HG02763 (cell line): ENCODE measurements at regions not wholly inside any gene's neighbourhood (a gene's known extent, or its start where the extent isn't known, plus 50 kb on each side); places are given as distances from the start of the nearest gene placed in this dataset.
"Not testable (repeated sequence)": the region's sequence is repeated elsewhere in the genome, so short reads cannot be mapped to it uniquely, and the experiment has no call there.

Source experiments
- ATAC-seq: cut with Tn5 transposase; IDR thresholded peaks from one replicate; pipeline ENCODE4 v1.9.1; 2021; ENCODE audit warnings: mild to moderate bottlenecking, moderate library complexity; ENCODE audit not compliant: unreplicated experiment

DNA sequence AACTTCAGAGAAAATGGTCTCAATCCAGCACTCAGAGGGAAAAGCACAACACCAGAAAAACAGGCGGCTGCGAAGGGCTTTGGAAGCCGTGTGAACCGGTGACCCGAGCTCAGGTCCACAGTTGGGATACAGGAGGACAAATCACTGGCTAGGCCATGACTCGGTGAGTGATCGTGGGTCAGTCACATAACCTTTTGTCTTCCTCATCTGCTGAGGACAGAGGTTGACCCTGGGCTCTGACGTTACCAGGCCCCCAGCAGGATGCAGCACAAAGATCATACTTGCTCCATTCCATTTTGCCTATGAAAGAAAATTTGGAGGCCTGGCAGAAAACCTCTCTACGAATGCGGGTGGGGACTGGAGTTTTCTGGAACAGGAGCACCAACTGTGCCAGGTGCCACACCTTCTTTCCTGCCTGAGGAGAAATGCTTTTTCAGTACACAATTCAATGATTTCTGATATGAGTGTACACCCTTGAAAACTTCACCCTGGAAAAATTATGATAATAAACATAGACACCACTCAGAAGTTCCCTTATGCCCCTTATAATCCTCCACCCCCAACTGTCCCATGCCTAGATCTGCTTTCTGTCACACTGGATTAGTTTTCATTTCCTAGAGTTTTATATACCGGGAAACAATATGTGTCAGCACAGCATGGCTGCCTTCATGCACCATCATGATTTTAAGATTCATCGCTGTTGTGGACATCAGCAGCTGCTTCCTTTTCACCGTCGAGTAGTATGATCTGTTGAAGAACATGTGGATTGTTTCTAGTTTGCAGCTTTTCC, 85.3 kb upstream of the RALGAPA2 start:
- no peak for ATAC-seq

DNA sequence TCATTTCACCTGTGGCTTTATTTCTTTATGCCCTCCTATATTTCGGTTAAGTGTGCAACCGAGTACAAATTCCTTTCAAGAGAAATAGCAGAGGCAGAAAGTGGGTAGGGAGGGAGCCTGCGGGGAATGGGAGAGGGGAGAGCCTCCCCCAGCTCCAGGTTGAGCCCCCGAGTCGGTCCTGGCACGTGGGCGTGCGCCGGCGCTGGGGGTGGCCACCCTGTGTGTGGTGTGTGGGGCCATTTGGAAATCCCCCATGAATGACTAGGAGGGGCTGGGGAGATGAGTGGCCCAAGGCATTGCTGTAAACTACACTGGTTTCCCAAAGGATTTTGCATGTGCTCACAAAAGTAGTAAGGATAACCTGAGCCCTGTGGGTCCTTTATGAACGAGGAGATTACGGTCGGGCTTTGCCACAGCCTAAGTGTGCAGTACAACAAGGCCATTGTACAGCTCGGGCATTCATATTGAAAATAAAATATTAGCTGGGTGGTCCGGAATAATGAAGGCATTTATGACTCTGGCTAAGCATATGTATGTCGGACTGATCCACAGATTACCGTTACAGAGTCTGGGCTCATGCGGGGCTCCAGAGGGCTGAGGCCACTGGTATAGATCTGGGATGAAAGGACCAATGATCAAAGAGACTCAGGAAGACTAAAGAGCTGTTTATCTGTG, 84.5 kb upstream of the RALGAPA2 start:
- ATAC-seq = no peak

DNA sequence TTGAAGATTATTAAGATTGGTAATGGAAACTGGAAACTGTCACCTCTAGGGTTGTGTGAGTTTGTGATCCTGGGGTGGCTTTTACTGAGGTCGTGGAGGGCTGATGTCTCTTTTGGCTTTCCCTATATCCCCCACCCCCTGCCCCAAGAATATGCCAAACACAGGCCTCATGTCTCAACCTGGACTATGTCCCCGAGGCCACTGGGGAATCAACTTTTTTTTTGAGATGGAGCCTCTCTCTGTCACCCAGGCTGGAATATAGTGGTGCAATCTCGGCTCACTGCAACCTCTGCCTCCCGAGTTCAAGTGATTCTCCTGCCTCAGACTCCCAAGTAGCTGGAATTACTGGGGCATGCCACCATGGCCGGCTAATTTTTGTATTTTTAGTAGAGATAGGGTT, 83.3 kb upstream of the RALGAPA2 start:
- no peak for ATAC-seq

DNA sequence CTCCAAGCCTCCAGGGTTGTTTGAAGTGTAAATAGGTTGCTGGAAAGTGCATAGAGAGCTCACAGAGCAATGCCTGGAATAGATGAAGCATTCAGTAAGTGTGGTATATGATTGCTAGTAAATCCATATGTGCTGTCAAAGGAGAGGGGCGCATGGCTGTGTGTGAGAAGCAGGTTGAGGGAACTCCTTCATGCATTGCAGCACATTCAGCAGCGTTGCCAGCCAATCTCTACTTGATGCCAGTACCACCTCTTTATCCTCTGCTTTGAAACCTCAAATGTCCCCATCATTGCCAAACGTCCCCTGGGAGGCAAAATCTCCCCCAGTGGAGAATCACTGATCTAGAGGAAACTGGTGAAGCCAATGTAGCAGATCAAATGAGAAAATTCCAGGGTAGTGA, 82.7 kb upstream of the RALGAPA2 start:
- ATAC-seq = no peak

DNA sequence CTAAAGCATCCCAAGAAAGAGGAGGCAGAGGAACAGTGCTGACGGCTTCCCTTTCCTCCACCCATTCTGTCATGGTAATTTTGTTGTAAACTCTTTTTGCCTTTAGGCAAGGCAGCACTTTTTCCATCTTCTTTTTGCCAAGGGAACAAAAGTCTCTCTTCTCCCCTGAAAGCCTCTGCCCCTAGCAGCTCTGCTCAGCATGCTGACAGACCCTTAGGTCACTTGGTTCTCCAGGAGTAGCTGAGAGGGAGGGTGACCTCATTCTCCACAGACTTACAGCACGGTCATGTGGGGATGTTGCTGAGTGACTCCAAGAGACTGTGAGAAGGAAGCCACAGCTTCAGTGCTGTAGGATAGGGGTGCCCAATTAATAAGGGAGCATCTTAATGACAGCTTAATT, 81.1 kb upstream of the RALGAPA2 start:
- ATAC-seq = no peak

DNA sequence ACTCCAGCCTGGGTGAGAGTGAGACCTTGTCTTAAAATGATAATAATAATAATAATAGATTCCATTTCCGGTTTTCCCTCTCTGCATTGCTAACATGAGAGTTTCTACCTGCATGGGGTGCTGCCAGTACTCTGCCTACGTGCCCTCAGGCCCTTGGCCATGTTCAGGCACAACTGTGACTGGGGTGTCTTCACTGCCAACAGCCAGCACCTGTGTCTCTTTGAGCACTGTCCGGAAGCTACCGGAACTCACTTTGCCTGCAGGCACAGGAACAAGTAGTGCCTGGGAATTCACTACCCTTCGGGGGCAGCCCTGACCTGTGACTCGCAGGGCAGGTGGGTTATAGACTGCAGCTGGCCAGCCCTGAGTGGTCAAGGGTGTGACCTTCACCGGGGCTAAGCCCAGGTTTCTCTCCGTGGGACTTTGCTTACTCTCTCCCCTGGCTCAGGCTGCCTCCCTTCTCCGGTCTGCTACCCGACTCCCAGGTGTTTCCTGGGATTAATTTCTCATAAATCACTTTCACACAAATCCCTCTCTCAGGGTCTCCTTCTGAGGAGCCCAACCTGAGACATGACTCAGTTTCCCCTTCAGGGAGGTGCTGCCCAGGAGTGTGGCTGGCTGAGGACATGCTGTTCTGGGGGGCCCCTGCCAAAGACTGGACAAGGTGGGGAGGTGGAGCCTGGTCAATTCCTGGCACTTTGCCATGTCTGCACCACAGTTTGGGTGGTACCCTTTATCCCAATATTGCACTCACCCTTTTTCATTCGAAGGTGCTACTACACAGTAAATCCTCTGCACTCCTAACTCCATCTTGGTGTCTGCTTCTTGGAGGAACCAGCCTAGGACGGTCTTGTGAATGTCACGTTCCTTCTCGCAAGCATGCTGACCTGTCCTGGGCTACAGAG, 79.5 kb upstream of the RALGAPA2 start:
- ATAC-seq = no peak

DNA sequence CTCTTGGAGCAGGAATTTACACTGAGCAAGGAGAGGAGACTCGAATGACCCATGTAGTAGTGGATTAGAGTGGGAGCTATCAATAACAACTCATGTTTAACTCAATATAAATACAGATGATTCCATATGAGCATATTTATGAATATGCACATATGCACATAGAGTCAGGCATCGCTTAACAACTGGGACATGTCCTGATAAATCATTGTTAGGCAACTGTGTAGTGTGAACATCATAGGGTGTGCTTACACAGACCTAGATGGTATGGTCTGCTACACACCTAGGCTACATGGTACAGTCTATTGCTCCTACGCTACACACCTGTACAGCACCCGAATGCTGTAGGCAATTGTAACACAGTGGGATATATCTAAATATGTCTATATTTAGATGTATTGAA, 75.9 kb upstream of the RALGAPA2 start:
- ATAC-seq = no peak

DNA sequence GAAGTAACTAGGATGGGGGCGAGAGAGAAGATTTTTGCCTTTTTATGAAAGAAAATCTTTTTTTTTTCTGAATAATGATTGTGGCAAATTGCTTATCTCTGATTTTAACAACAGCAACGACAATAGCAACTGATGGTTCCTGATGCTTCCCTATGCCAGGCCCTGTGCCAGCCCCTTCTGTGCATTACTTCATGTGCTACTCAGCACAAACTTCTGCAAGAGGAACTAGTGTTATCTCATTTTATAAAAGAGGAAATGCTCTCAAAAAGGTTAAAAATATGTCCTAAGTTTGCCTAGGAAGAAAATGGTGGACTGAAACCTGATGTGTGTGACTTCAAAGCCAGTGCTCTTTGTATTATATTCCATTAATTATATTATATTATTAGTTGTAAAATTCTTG, 74.0 kb upstream of the RALGAPA2 start:
- ATAC-seq = no peak

DNA sequence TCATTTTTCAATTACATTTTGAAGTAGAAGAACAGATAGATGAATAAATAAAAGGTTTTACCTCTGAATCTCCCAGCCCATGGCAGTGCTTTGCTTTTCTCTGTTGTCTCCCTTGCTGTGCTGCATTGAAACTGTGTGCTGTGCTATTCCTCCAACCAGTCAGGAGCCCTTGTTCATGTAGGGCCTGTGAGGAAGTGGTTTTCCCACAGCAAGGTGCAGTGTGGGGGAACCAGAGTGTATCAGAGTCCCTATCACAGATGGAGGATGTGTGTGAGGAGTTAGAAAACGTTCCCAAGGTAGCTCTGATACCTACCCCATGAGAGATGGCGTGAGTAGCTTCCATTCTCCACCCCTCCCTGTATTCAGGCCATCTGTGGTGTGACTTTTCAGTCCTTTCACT, 72.8 kb upstream of the RALGAPA2 start:
- ATAC-seq = no peak

DNA sequence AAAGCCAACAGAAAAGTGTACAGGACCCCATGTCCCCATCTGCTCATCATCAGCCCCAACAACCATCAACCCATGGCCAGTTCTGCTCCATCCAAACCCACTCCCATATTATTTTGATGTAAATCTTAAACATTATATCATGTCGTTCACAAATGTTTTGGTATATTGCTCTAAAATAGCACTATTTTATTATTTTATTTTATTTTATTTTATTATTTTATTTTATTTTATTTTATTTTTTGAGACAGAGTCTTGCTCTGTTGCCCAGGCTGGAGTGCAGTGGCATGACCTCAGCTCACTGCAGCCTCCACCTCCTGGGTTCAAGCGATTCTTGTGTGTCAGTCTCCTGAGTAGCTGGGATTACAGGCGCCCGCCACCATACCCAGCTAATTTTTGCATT, 72.0 kb upstream of the RALGAPA2 start:
- ATAC-seq = not testable (repeated sequence)

DNA sequence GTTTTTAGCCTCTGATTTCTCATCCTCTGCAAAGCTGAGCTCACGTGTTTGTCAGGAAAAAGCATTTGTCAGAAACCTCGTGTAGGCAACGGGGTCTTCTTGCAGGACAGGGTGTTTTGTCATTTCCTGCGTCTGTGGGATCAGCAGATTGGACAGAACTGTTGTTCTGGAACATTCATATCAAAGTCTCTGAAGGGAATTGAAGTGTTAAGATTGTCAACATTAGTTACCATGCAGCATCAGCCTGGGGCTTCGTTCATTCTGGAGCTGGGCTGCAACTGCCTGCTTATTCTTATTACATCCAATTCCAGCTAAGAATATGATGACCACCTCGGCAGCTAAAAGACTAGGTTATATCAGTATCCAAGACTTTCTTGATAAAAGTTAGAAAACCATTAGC, 71.0 kb upstream of the RALGAPA2 start:
- ATAC-seq = no peak

DNA sequence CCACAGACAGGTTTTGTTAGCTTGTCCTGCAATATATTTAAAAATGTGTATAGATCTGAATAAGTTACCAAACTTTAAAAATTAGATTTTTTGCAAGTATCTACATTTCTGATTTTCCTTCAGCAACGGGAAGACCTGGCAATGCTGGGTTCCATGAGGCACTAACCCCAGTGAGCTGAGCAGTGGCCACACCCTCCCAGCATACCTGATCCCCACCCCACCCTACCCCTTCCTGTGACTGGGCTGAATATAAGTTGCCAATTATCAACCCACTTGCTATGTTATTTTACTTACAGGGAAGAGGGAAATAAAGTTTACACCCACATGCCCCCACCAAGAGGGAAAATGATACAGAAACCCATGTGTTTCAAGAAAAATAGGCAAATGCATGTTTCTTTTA, 70.3 kb upstream of the RALGAPA2 start:
- ATAC-seq = no peak

DNA sequence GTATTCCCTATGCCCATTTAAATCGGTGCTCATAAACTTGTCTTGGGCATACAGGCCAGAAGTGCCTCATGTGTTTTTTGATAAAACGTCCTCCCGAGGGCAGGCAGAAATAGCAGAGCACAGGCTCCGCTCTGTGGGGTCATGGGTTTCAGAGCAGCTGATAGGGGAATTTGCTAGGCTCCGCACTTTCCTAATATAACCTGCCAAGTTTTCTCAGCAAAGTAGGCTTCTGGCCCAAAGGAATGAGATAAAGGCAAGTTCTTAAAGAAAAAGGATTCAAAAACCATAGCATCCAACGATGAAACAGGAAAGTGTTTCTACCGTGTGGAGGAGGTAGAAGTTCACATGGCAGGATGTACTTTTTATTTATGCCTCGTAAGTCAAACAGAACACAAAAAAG, 69.8 kb upstream of the RALGAPA2 start:
- no peak for ATAC-seq

DNA sequence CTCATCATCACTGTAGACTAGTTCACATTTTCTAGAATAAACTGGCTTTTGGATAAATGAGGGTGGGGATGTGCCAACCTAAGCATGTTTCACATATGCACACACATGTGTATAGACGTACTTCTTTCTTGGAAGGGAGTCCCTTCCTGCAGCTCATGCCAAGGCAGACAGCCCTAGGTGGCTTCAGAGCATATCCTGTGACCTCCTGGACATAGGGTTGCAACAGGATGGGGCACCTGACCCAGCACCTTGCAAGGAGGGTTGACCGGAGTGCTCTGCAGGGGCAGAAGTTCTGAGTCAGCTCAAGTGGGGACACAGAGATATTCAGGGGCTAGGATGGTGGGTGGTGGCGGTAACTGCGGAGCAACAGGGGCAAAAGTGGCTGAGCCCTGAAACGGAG, 68.6 kb upstream of the RALGAPA2 start:
- ATAC-seq = no peak

DNA sequence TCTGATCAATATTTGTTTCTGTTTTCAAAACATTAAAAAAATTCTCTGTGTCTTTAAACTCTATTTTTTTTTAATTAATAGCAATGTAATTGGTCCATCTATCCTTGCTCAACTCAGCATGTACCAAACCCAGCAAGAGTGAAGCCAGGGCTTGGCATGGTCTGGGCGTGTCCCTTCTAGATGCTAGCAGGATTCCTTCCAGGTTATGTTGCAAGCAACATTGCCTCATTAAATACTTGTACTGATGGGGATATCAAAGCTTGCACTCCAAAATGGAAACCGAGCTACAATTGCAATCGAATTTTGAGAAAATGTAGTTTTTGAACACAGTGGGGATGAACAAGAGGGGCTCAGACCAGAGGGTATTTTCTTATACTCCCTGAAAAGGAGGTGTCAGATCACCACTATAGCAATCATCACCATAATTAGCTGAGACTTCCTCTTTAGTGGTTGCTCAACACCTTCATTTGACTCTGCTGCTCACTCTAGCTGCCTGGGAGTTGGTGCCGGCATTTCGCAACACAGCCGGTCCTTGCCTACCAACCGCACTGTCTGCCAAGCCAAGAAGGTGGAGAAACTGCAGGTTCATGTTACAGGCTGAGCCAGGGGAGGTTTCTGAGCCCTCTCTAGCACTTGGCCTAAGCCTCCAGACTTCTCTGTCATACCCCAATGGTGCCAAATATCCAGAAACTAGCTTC, 67.8 kb upstream of the RALGAPA2 start:
- peak; percentile 56 for ATAC-seq

DNA sequence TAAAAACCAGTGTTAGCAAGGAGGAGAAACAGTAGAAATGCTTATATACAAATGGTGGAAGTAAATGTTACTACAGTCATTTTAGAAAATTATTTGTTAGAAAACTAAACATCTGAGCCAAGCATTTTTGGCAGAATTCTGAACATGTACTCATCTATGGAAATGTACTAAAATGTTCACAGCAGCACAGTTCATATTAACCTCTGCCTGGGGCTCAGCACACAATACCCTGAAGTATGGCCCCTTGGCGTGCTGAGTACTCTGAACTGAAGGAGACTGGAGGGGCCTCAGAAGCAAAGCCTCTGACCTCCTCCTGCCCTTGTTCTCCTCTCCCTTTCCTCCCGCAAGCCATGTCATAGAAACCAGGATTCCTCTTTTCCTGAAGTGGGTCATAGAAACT, 66.2 kb upstream of the RALGAPA2 start:
- ATAC-seq = no peak

DNA sequence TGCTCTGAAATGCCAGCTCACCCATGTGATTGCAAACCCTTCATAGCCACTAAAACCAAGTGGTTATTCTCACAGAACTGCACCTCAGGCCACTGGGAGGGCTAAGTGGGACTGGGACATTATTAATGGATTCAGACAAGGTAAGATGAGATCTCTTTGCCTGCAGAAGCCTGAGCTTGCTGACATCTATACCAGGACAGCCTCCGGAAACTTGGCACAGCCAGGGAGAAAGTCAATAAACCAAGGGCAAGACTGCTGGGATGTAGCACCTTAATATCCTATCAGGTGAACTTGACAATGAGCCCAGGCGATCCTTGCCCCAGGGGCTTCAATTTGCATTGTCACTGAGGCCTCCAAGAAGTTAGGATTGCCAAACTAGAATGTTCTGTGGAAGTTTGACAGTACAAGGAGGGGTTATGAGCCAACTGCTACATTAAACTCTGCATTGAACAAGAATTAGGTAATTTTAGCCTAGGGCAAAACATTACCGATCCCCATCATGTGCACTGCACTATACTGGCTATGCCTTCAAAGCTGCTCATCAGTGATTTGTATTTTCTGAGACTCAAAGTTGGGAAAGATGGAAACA, 60.1 kb upstream of the RALGAPA2 start:
- no peak for ATAC-seq

DNA sequence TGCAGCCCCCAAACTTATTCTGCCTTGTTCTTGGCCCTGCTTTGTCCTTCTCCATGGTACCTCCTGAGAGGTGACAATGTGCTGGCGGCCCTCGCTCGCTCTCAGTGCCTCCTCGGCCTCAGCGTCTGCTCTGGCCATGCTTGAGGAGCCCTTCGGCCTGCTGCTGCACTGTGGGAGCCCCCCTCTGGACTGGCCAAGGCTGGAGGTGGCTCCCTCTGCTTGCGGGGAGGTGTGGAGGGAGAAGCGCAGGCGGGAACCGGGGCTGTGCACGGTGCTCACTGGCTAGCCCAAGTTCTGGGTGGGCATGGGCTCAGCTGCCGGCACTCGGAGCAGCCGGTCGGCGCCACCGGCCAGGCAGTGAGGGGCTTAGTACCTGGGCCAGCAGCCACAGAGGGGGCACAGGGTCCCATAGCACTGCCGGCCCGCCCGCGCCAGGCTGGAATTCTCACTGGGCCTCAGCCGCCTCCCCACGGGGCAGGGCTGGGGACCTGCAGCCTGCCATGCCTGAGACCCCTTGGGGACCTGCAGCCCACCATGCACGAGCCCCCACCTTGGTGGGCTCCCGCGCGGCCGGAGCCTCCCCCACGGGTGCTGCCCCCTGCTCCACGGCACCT, 55.9 kb upstream of the RALGAPA2 start:
- ATAC-seq = no peak

DNA sequence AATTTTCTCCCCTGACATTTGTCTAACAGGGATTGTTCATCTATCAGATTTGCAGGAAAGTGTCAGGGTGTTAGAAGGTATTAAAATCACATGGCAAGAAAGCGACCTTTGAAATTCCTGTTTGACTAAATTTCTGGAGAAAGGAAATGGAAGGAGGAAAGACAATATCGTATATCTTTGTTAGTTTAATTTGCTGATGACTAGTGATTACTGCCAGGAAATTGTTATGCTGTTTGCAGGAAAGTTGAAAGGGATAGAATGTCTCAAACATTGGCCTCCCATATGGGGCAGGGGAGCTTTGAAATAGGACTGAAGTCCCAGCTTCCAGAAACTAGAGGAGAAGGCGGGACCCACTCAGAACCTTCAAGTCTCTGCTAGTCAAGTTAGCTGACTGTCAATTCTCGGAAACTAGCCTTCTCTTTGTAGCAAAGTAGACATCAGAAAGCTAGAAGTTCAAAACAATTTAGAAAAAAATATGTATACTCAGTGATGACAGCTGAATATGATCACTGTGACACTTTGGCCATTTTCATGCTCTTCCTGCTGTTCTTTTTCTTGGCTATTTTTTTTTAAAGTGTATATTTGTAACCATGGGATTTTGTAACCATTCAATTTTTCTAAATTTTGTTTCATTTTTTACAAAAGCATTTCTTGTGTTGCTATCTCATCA, 53.4 kb upstream of the RALGAPA2 start:
- ATAC-seq = no peak

DNA sequence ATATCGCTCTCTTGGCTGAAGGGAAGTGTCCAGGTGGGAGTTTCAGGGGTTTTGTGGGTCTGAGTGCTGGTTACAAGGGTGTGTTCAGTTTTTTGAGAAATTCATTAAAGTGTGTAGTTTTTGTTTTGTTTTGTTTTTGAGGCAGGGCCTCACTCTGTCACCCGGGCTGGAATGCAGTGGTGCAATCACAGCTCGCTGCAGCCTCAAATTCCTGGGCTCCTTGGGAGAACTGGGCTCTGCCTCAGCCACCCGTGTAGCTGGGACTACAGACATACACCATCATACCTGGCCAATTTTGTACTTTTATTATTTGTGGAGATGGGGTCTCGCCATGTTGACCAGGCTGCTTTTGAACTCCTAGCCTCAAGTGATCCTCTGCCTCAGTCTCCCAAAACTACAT, 51.2 kb upstream of the RALGAPA2 start:
- no peak for ATAC-seq
